Stimulated activated CD8-positive, alpha-beta memory T cell treated with anti-CD3 and anti-CD28 coated beads, Interleukin-15, amount 100 ng/mL, for 1 hour (primary cell): ENCODE measurements at regions not wholly inside any gene's neighbourhood (a gene's known extent, or its start where the extent isn't known, plus 50 kb on each side); places are given as distances from the start of the nearest gene placed in this dataset.
A peak's percentile ranks its signal among the peaks of the same experiment; 100 is the strongest.
"Not testable (repeated sequence)": the region's sequence is repeated elsewhere in the genome, so short reads cannot be mapped to it uniquely, and the experiment has no call there.

Experiments used
- DNase-seq: peaks from one replicate; pipeline ENCODE4 v3.0.0-alpha.2; 2020; ENCODE audit warnings: low read depth

- DNase-seq = no peak
These were observed 170.8 kb upstream of the PODXL start for GRCh38 chr7:131727189-131727588.

GRCh38 chr7:131726686-131727085 is 170.3 kb upstream of the PODXL start:
- no peak for DNase-seq

GRCh38 chr7:131726031-131726430 is 169.6 kb upstream of the PODXL start:
- no peak for DNase-seq

- DNase-seq = no peak
These were observed 168.4 kb upstream of the PODXL start for GRCh38 chr7:131724776-131725345.

- DNase-seq = no peak
These were observed 167.5 kb upstream of the PODXL start for GRCh38 chr7:131723926-131724325.

GRCh38 chr7:131722371-131722770 is 165.9 kb upstream of the PODXL start:
- DNase-seq = no peak

- no peak for DNase-seq
These were observed 165.2 kb upstream of the PODXL start for GRCh38 chr7:131721660-131722059.

- no peak for DNase-seq
These were observed 164.3 kb upstream of the PODXL start for GRCh38 chr7:131720703-131721102.

- DNase-seq = no peak
These were observed 160.8 kb upstream of the PODXL start for GRCh38 chr7:131717181-131717580.

- DNase-seq = no peak
These were observed 142.9 kb upstream of the PODXL start for GRCh38 chr7:131699323-131699722.

- no peak for DNase-seq
These were observed 135.9 kb upstream of the PODXL start for GRCh38 chr7:131692131-131692960.

GRCh38 chr7:131691454-131692130 is 135.2 kb upstream of the PODXL start:
- no peak for DNase-seq

- no peak for DNase-seq
These were observed 134.0 kb upstream of the PODXL start for GRCh38 chr7:131690441-131690840.

- DNase-seq = no peak
These were observed 133.3 kb upstream of the PODXL start for GRCh38 chr7:131689662-131690234.

GRCh38 chr7:131688738-131689661 is 132.6 kb upstream of the PODXL start:
- DNase-seq = peak; percentile 37

- DNase-seq = no peak
These were observed 130.9 kb upstream of the PODXL start for GRCh38 chr7:131687296-131687695.

GRCh38 chr7:131686833-131687232 is 130.4 kb upstream of the PODXL start:
- DNase-seq = no peak

GRCh38 chr7:131683536-131684125 is 127.2 kb upstream of the PODXL start:
- no peak for DNase-seq

GRCh38 chr7:131681961-131682360 is 125.5 kb upstream of the PODXL start:
- DNase-seq = no peak

- DNase-seq = not testable (repeated sequence)
These were observed 122.6 kb upstream of the PODXL start for GRCh38 chr7:131679071-131679470.

- DNase-seq = not testable (repeated sequence)
These were observed 120.4 kb upstream of the PODXL start for GRCh38 chr7:131676850-131677249.
